Globus pallidus (tissue), 1 donor: ENCODE measurements at regions not wholly inside any gene's neighbourhood (a gene's known extent, or its start where the extent isn't known, plus 50 kb on each side); places are given as distances from the start of the nearest gene placed in this dataset.
"Not testable (repeated sequence)": the region's sequence is repeated elsewhere in the genome, so short reads cannot be mapped to it uniquely, and the experiment has no call there.

ENCODE experiments used
- DNase-seq: peaks from one replicate; pipeline ENCODE4 v3.0.0-alpha.2; 2015; ENCODE audit warnings: low spot score

DNA sequence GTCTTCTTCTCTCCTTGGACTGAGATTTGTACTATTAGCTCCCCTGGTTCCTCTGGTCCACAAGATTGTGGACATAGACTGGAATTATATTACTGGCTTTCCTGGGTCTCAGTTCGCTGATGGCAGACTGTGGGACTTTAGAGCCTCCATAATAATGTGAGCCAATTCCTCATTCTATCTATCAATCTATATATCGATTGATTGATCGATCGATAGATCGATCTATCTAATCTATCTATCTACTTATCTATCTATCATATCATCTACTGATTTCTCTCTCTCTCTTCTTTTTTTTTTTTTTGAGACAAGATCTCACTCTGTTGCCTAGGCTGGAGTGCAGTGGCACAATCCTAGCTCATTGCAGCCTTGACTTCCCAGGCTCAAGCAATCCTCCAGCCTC lies 51.5 kb upstream of the DDR1 start:
- DNase-seq = no peak

- no peak for DNase-seq
These were observed 53.9 kb upstream of the DDR1 start for GRCh38 chr6:30830438-30830837.

GRCh38 chr6:30829639-30830255 lies 54.6 kb upstream of the DDR1 start:
- no peak for DNase-seq

- DNase-seq = no peak
These were observed 55.3 kb upstream of the DDR1 start for GRCh38 chr6:30829033-30829432.

GRCh38 chr6:30828027-30828962 lies 56.0 kb upstream of the DDR1 start:
- DNase-seq = peak; percentile 87

DNA sequence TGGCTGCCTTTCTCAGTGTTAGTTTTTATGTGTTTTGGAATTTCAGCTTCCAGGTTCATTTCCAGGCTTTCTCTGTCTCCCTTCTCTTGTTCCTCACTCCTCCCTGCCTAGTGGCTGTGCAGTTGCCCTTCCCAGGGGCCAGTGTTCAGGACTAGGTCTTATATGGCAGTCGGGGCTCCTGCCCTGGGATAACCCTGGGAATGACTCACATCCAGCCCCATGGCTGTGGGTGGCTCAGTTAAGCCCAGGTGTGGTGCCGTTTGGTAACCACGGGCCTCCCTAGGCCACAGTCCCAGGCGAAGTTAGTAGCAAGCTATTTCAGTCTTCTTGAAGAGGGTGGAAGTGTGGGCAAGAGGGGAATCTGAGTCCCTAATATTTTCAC lies 57.4 kb upstream of the DDR1 start:
- no peak for DNase-seq

GRCh38 chr6:30824698-30825097 lies 59.6 kb upstream of the DDR1 start:
- no peak for DNase-seq

DNA sequence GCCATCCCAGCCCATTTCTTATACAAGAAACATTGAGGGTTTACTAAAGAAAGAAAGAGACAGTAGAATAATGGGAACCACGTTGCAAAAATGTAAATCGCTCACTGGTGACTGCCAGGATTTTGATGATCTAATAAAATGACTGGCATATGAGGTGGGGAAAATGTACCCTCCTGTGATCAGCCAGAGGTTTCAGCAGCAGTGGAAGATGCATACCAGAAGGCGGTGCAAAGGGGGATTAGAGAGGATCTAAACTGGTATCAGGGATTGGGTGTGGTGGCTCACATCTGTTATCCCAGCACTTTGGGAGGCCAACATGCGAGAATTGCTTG lies 60.8 kb upstream of the DDR1 start:
- DNase-seq = no peak

- DNase-seq = peak; percentile 41
These were observed 62.2 kb upstream of the DDR1 start for GRCh38 chr6:30821862-30822784.

DNA sequence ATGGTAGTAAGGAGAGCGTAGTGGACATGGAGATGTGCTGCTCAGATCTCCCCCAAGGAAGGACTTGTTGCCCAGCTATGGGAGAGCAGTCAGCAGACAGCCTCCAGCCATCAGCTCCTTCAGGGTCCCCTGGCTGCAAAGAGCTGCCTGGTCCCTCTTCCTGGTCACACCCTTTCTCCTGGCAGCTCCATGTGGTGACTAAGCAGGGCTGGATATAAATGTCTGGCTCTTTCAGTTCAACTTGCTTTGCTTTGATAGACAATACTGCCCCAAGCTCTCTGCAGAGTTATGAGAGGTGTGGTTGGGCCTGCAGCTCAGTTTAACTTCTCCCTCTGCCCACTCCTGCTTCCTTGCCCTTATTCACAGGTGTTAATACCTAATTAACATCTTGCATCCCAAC lies 64.1 kb upstream of the DDR1 start:
- no peak for DNase-seq

- no peak for DNase-seq
These were observed 64.9 kb upstream of the DDR1 start for GRCh38 chr6:30819297-30819917.

- DNase-seq = no peak
These were observed 65.9 kb upstream of the DDR1 start for GRCh38 chr6:30818391-30818841.

DNA sequence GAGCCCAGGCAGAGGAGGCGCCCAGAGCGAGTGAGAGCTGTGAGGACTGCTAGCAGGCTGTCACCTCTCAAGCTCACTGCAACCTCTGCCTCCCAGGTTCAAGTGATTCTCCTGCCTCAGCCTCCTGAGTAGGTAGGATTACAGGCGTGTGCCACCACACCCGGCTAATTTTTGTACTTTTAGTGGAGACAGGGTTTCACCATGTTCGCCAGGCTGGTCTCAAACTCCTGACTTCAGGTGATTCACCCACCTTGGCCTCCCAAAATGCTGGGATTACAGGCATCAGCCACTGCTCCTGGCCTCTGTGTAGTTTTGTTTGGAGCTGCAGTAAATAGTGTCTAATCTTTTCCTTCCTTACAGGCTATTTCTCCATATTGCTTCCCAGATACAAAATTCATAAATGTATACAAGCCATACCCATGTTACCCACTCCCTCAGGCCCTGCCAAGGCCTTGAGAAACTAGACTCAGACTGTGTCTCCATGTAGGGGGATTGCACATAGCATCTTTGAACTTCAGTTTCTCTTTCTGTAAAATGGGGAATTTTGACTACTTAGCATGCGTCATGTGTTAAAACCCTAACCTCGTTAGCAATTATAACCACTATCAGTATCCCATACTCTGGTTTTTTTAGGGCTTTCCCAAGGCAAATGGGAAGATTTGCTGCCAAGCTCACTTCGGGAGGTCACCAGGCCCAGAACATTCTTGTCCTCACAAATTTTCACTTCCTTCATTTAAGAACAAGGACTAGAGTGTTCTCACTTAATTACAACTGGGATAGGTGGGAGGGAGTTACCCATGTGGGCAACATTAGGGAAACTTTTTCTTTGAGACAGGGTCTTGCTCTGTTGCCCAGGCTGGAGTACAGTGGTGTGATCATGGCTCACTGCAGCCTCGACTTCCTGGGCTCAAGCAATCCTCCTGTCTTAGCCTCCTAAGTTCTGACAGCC lies 67.3 kb upstream of the DDR1 start:
- no peak for DNase-seq

- DNase-seq = not testable (repeated sequence)
These were observed 68.0 kb upstream of the DDR1 start for GRCh38 chr6:30816296-30816695.

DNA sequence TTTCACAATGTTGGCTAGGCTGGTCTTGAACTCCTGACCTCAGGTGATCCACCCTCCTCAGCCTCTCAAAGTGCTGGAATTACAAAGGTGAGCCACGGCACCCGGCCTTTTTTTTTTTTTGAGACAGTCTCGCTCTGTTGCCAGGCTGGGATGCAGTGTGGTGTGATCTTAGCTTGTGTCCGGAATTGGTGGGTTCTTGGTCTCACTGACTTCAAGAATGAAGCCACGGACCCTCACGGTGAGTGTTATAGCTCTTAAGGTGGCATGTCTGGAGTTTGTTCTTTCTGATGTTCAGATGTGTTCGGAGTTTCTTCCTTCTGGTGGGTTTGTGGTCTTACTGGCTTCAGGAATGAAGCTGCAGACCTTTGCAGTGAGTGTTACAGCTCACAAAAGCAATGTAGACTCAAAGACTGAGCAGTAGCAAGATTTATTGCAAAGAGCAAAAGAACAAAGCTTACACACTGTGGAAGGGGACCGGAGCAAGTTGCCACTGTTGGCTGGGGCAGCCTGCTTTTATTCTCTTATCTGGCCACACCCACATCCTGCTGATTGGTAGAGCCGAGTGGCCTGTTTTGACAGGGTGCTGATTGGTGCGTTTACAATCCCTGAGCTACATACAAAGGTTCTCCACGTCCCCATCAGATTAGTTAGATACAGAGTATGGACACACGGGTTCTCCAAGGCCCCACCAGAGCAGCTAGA lies 69.1 kb upstream of the DDR1 start:
- DNase-seq = not testable (repeated sequence)

- no peak for DNase-seq
These were observed 69.9 kb upstream of the DDR1 start for GRCh38 chr6:30814146-30815040.

DNA sequence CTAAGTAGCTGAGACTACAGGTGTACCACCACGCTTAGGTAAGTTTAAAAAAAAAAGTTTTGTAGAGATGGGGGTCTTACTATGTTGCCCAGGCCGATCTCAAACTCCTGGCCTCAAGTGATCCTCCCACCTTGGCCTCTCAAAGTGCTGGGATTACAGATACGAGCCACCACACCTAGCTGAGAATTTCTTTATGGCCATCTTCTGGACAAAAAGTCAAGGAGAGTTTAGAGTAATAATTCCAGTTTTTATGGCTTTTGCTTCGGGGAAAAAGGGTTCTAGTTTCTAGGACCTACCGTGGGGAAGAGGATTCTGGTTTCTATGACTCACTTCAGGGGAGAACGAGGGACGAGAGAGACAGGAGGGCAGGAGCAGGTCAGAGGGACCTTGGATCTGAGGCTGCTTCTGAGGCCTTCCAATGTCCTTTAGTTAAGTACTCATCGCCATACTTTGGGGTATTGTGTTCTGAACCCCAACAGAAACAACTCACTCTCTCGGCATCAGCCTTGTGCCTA lies 69.3 kb upstream of the IER3 start:
- no peak for DNase-seq

DNA sequence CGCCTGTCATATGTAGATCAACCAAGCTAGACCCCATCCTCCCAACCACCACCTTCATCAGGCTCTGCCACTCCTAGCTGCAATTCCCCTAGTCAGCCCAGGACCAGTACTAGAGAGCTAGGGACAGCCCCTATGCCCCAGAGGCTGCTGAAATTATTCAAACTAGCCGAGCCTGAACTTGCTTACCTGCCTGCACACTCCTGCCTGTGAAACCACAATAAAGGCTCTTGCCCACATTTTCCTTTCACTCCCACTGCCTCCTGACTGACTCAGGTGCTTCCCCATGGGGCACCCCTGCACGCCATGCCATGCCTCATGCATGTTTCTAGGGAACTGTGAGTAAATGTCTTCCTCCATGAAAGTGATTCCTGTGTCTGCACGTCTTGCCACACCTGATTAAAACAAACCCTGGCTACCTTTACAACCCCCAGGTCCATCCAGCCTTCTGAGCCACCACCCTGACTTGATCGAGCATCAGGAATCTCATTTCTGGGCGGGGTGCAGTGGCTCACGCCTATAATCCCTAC lies 66.5 kb upstream of the IER3 start:
- no peak for DNase-seq

DNA sequence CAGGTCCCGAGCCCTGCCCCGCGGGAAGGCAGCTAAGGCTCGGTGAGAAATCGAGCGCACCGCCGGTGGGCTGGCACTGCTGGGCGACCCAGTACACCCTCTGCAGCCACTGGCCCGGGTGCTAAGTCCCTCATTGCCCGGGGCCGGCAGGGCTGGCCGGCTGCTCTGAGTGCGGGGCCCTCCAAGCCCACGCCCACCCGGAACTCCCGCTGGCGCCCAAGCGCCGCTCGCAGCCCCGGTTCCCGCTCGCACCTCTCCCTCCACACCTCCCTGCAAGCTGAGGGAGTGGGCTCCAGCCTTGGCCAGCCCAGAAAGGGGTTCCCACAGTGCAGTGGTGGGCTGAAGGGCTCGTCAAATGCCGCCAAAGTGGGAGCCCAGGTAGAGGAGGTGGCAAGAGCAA lies 63.2 kb upstream of the IER3 start:
- not testable (repeated sequence) for DNase-seq
